CD4-positive, alpha-beta T cell treated with Interleukin-4 for 1 hour (primary cell): ENCODE measurements at regions not wholly inside any gene's neighbourhood (a gene's known extent, or its start where the extent isn't known, plus 50 kb on each side); places are given as distances from the start of the nearest gene placed in this dataset.
A peak's percentile ranks its signal among the peaks of the same experiment; 100 is the strongest.

Experiments
- DNase-seq, 2 donors: peaks; one replicate each; pipeline ENCODE4 v3.0.0-alpha.2; 2020 to 2022

DNA sequence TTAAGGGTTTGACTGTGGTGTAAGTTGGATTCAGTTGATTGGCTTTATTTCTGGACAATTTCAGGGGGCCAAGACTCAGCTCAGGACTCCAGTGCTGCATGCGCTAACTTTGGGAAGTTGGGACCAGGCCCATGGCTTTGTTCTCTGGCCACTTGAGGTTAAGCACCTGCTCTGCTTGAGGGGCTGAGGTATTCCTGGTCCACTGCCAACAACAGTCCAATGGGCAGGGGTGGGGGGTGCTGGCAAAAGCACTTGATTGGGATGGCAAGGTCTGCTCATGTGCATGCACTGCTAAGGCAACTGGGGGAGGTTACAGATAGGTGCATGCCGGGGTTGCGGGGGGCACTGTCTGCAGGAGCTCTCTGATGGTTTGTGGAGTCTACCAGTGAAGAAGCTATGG lies 52.6 kb upstream of the ASB17 start:
- DNase-seq = no peak

DNA sequence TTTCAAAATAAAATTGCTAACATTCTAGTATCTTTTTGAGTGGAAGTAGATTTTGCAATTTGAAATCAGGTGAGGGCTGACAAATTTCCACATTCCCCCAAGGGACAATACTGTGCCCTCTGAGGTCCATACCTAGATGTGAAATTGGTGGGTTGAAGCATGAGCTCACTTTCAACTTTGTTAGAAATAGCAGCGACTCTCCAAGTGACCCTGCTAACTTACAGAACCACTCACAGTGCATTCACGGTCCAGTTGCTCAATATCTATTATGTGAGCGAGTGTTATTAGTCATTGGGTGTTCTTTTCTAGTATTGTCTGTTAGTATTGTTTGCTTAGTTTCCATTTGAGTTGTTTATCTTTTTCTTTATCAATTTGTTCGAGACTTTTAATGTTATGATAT lies 53.6 kb upstream of the ASB17 start:
- no peak for DNase-seq

DNA sequence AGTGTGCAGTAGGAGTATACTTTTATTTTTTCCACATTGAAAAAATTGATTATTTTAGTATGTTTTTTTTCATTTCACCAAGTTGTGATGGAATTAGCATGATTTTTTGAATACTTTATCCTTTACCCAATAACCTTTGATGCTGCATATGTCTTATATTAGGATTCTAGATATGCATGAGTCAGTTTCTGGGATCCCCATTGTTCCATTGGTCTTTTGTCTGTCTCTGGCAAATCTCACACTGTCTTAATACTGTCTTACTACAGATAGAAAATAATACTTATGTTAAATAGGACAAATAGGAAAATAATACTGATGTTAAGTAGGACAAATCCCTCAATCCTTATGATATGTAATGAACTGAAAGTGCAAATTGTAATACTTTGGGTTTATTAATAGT lies 54.3 kb upstream of the ASB17 start:
- no peak for DNase-seq

DNA sequence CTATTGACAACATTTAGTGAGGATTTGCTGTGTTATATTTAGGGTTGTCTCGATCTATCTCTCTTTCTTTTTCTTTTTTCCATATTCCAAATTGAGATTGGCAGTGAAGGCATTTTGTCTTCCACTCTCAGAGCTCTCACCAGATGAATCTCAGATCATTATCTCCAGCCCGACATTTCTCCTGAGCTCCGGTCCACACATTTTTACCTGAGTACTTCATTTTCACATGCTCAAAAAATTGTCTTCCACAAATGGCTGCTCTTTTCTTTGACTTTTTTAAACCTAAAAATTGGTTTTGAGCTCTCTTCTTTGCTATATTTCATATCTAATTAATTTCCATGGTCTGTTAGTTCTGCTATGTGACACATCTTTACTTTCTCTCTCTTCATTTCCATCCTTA lies 56.9 kb upstream of the ASB17 start:
- DNase-seq = no peak

DNA sequence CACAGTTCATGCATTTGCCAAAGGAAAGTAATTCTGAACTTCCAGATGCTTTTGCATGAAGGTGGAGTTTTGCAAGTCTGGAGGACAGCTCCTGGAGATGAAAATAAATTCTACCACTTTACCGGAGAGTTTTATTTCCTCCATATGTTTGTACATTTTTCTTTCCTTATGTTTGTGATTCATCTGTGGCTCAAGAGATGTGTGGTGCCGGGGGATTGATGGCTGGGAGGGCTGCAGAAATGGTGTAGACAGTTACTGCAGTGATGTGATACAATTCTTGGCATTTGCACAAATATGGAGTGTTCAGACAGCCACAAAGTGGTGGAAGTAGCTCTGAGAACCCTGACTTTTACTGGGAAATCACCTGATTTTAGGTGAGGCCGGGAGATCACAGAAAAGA lies 58.5 kb upstream of the ASB17 start:
- no peak for DNase-seq

DNA sequence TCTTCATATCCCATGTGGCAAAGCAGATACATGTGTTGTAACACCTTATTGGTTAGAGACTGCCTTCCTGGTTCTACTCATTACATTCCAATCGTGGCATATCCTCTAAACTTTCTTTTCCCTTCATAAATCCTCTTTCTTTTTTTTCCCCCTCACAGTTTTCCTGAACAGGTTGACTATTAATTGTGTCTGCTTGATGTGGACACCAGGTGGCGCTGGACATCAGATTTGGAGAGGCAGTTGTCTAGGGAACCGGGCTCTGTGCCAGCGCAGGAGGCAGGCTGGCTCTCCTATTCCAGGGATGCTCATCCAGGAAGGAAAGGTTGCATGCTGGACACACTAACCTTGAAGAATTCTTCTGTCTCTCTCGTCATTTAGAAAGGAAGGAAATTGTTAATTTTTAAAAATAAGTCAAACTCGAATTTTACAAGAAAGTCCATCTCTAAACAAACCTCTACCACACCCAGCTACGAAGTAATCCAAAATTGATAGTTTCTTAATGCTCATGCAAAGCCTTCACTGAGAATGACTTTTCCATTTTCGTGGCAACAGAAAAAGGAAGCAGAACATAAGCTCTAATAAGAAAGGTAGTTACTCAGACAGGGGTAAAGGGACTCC lies 59.4 kb upstream of the ASB17 start:
- peak; percentile 55 to 70 for DNase-seq

DNA sequence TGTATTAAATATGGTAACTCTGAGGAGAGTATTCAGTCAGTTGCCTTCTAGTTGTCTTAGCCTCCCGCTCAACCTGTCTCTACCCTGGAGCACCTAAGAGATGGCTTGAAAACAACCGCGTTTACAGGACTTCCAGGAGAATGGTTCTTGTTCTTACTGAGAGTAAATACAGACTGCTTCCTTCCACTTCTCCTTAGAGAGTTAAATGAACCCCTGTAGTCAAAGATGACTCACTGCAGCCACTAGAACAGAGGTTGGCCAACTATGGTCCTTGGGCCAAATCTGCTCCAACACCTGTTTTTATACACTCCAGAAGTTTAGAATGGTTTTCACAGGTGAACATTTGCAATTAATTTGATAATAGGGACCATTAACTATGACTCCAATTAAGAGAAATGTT lies 60.1 kb upstream of the ASB17 start:
- DNase-seq = no peak

DNA sequence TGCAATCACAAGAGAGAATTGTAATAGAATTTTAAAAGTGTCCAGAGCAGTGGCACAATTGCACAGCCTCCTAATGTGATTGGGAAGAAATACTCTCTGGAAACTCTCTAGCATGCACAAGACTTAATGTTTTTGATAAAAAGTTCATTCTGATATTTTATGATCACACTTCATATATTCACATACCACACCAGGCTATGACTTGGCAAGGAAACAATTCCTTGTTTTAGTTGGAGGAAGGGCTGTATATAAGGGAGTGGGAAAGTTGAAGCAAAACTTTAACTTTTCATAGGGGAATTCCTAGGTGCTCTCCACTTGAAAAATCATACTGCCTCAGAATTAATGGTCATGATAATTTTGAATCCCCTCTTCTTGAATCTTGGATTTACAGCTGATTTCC lies 61.5 kb upstream of the ASB17 start:
- no peak for DNase-seq

DNA sequence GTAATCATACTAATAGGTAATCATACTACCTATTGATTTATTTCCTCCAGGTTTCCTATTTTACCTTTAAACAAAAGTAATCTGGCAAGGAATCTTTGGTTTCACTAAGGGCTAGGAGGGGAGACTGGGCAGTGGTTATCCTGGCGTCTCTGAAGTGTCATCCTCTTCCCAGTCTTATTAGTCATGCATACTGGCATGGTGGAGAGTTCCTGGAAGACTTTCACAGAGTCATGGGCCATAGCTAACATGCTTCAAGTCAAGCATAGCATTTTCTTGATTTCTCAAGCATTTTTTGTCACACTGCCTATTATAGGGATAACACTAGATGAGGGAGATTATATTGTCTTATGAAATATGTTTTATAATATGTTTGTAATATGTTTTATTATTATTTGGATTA lies 64.0 kb upstream of the ASB17 start:
- no peak for DNase-seq

DNA sequence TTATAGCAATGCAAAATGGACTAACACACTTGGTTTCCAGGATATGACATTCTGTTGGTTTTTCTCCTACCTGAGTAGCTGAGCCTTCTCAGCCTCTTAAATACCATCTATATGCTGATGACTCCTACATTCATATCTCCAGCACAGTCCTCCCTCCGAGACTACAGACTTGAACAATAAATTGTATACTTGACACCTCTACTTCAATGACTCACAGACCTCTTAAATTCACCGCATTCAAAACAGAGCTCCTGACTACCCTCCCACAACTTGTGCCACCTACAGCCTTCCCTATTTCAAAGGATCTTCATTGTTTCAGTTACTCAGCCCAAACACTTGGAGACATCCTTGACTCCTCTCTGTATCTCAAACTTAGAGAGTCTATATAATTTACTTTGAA lies 66.8 kb upstream of the ASB17 start:
- no peak for DNase-seq

DNA sequence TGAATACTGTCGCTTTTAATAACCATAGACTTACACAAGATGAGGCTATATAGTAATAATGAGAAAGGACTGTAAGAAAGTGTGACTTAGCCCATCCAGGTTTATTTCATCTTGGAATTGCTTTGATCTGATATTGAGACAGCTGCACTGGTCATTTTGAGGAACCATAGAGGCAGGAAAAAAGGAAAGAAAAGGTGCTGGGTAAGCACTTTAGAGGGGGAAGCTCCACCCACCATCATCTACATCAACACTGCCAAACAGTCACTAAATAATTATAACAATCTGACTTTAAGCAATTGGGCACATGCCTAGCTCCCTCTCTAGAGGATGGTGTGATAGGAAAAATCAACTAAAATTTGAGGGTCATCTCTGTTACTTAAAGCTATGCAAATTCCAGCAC lies 70.6 kb upstream of the ST6GALNAC3 start:
- no peak for DNase-seq

DNA sequence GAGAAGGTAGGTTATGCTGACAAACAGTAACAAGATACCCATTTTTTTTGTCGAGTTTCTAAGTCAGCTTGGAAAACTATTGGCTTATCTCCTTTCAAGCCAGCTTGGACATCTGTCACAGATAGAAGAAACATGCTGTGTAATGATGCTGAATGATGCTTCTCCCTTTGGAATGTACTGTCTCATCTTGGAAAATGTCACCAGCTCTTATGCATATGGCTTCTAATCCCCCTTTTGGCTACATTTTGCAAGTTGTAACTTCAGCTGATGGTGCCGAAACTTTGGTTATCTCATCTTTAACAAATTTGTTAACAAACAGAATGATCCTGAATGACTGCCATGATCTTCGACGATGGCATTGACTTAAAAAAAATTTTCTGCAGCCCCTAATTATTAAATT lies 68.8 kb upstream of the ST6GALNAC3 start:
- no peak for DNase-seq

DNA sequence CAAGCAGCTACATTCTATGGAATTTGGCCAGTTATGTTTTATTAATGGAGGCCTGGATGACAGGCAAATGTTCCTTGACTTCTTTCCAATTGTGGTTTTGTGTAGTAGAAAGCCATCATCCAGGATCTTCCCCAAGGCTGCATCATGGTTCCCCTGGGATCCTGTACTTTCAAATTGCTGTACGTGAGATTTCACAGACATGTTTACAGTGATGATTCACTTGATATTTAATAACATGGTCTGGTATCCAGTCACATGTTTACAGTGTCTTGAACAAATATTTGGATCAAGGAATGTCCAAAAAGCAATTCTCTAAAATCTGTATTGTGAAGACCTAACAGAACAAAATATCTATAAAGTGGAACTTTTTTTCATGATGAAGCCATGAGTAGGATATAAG lies 68.3 kb upstream of the ST6GALNAC3 start:
- DNase-seq = no peak

DNA sequence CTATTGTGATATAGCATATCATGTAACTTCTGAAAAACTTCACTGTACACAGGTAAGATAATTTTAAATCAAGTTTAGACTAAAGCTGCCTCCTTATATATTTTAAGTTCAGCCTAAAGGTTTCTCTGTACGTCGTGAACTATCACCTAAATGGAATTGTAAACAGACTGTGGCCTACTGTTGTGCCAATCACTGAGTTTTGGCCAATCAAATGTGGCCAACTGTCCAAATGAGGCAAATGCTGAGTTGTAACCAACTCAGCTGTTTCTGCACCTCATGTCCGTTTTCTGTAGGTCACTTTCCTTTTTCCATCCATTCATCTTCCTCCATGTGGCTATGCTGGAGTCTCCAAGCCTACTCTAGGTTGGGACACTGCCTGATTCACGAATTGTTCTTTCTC lies 63.7 kb upstream of the ST6GALNAC3 start:
- DNase-seq = no peak

DNA sequence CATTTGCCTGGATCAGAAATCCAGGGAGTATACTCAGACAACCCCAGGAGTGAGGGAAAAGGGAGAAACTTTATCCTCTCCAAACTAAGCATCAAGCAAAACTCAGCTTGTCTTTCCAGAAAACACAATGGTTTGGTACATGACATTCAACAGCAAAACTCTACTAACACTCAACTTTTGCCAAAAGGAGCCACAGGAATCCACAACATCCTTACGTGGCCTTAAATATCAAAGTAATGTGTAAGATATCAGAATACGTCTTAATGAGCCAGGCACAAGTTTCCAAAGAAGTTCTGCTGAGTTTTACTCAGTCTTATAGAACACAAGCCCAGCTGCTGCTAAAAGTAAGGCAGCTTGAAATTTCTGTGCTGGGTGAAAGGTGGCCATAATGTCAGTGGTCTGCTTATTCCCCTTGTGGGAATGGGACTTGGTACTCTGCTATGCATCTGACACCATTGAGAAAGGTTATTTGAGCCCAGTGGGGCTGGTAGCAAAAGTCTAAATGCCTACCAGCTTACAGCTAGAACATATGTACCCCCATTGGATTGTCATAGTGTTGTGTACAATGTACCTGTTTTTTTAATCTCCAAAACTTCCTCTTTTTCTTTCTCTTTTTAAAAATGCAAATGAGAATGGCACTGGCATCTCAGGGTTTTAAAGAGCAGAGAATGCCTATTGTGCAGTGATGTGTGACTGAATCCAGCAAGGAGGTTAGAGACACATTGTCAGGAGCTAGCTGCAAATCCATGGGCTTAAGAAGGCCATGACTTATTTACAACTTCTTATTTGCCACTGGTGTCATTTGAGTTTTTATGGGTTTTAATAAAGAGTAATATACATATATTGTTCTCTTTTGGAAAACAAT lies 62.0 kb upstream of the ST6GALNAC3 start:
- no peak for DNase-seq

DNA sequence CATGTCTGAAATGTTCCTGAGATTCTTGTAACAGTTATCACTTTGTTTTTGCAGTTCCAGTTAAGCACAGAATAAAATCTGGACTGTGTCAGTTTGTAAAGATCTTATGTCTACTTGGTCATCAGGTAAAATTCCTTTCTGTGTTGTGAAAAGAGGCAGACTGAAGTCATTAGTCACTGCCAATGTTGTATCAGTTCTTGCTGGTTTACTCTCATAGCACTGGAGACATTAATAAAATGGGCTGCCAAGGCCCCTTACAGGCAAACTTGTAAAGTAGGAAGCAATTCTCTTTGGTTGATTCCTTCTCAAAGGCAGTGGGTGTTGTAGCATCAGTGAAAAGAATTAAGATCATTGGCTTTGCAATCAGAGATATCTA lies 61.4 kb upstream of the ST6GALNAC3 start:
- DNase-seq = no peak

DNA sequence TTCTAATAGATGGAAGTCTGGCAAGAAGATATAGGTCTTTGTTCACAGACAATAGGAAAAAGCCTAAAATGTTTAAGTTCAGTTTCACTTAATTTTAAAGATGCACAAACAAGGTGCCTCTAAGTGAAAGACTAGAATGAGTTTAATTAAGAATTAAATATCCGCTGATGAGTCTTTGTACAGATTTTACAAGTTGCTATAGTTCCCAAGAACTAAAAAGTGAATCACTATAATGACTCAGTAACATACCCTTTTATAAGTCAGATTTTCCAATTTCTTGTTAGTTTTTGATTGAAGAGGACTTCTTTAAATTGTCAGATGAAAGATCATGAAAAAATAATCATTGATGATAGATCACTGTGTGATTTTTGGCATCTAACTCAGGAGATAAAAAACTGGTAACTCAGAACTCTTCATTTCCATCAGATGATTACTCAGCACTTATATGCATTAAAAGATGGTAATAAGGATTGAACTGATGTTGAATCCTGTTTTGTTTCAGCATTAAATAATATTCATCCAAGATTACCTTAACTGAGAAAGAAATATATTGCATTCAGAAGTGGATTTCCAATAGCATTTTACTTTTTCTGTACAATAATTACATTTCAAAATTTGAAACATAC lies 59.0 kb upstream of the ST6GALNAC3 start:
- no peak for DNase-seq

DNA sequence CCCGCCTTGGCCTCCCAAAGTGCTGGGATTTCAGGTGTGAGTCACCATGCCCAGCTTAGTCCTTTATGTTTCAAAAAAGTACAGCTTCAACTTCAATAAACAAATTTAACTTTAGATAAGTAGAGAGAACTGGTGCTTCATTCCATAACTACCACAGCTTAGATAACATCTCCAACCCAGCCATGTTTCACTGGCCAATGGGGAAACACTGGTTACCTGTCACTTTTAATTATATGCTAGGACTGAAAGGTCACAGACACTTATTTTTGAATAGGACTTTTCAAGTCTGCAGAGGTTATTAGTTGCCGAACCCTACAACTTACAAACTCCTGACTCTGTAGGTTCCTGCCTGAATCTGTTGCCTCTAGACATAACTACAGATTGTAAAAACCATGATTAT lies 56.5 kb upstream of the ST6GALNAC3 start:
- DNase-seq = no peak

DNA sequence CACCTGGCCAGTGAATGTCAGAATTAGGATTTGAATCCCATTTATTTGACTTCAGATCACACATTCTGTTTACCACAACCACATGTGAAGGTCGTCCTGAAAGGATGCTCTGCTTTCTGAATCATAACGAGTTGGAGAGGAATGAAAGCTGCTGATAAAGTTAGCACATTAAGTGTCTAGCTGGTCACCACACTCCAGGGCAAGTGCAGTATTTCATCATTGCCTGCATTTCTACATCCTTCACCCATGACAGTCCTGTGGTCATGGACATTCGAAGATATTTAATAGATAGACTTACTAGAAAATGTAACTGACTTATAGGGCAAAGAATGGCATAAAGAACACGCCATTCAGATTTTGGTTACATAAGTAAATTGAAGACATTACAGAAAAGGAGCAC lies 52.7 kb upstream of the ST6GALNAC3 start:
- DNase-seq = no peak

DNA sequence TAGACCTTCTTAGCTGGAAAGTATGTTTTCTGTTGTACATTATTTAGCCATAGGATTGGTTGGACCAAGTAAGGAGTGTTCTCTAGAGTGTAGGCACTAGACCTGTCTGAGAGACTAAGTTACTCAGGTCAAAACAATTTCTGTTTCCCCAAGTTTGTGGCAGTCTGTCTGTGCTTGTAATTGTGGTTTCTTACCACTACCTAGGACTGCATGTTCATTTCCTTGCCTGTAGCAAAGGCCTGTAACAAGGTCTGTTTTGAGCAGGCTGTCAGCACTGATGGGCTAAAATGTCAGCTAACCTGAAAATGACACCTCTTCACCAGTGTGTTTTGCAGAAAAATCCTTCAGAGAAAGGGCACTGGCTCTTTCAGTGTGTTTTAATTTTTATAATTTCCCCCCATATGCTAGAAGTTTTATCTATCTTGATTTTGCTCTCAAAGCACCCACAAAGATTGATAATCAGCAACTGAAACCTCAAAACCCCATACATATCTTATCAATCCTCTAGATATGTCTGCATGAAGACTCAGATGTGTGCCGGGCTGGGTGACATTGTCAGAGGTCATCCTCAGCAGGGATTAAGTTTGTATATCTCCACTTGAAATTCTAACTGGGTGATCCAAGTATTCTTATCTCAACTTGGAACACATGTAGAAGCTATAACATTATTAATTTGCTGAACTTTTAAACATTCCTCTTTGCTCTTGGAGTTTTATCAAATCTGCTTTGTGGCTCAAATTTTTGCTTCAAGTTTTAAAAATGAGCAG lies 50.7 kb upstream of the ST6GALNAC3 start:
- DNase-seq = peak in 1 of 2 donors; percentile 8
